Activated naive CD4-positive, alpha-beta T cell treated with anti-CD3 and anti-CD28 coated beads, Interleukin-2, amount 10 ng/mL, durations not matched to agents 7 days and 5 days (primary cell): ENCODE measurements at regions not wholly inside any gene's neighbourhood (a gene's known extent, or its start where the extent isn't known, plus 50 kb on each side); places are given as distances from the start of the nearest gene placed in this dataset.
"Not testable (repeated sequence)": the region's sequence is repeated elsewhere in the genome, so short reads cannot be mapped to it uniquely, and the experiment has no call there.

Experiments
- CTCF ChIA-PET: fragments of 350-600 bp; sonication (Branson Sonifier 250); formaldehyde crosslinking; loops from one replicate; lab custom pipeline; 2021; ENCODE audit warnings: antibody characterized with exemption; lab: Charles Lee
- DNase-seq: peaks from one replicate; pipeline ENCODE4 v3.0.0-alpha.2; 2020
- H3K27ac Mint-ChIP-seq: one replicate; pipeline ENCODE4 v1.8.0; 2021; ENCODE audit warnings: mild to moderate bottlenecking, moderate library complexity, mixed read lengths
- H3K27me3 Mint-ChIP-seq: one replicate; pipeline ENCODE4 v1.8.0; 2021; ENCODE audit warnings: mild to moderate bottlenecking, mixed read lengths
- H3K36me3 Mint-ChIP-seq: one replicate; pipeline ENCODE4 v1.8.0; 2021; ENCODE audit warnings: mixed read lengths
- H3K4me1 Mint-ChIP-seq: one replicate; pipeline ENCODE4 v1.8.0; 2021; ENCODE audit warnings: mixed read lengths
- H3K4me3 Mint-ChIP-seq: one replicate; pipeline ENCODE4 v1.8.0; 2021; ENCODE audit warnings: mild to moderate bottlenecking, moderate library complexity, mixed read lengths
- H3K9me3 Mint-ChIP-seq: one replicate; pipeline ENCODE4 v1.8.0; 2021; ENCODE audit warnings: mixed read lengths

GRCh38 chr6:54515013-54515412, 206.8 kb downstream of the TINAG start:
- no peaks in the 10 kb centered on the region for H3K9me3 Mint-ChIP-seq
- CTCF ChIA-PET = no interaction called here
- H3K4me1 Mint-ChIP-seq = no peaks in the 10 kb centered on the region

DNA sequence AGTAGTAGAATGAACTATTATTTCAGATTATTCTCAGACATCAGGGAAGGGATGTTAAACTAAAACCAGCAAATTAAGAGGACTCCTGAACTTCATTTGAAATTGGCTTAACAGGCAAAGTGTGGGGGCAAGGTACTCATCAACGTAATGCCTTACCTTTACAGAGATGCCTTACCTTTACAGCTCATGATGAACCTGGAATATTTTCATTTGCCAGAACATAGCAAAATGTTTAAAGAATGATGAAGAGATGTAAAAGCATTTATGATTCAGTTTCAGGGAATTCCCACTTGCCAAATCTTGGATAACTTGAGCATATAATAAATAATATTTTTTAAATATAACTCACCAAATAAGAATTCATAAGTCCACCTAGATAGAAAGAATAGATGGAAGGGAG, 207.5 kb downstream of the TINAG start:
- Mint-ChIP-seq H3K4me1 (no peaks in the 10 kb centered on the region), H3K27me3 (no peaks in the 10 kb centered on the region), H3K36me3 (no peaks in the 10 kb centered on the region), H3K4me3 (no peak overlapping the region), H3K27ac (no peak overlapping the region), H3K9me3 (peaks cover 2% of the 10 kb centered on the region)
- CTCF ChIA-PET = no interaction called here
- no peak for DNase-seq

More at GRCh38 chr6:54515013-54515412, 206.8 kb downstream of the TINAG start:
- DNase-seq = no peak
- no peak overlapping the region for H3K4me3 Mint-ChIP-seq
- no peaks in the 10 kb centered on the region for H3K27me3 Mint-ChIP-seq
- H3K36me3 Mint-ChIP-seq = no peaks in the 10 kb centered on the region
- no peak overlapping the region for H3K27ac Mint-ChIP-seq

- Mint-ChIP-seq H3K27me3 (no peaks in the 10 kb centered on the region), H3K36me3 (no peaks in the 10 kb centered on the region), H3K27ac (no peak overlapping the region), H3K4me3 (no peak overlapping the region), H3K4me1 (no peaks in the 10 kb centered on the region), H3K9me3 (peaks cover 2% of the 10 kb centered on the region)
- CTCF ChIA-PET = no interaction called here
- no peak for DNase-seq
Observed at GRCh38 chr6:54516321-54516720, 208.1 kb downstream of the TINAG start.

- Mint-ChIP-seq H3K4me3 (no peak overlapping the region), H3K27me3 (no peaks in the 10 kb centered on the region), H3K9me3 (peaks cover 2% of the 10 kb centered on the region), H3K36me3 (no peaks in the 10 kb centered on the region), H3K4me1 (no peaks in the 10 kb centered on the region), H3K27ac (no peak overlapping the region)
- DNase-seq = no peak
- CTCF ChIA-PET = no interaction called here
Observed at GRCh38 chr6:54519161-54519560, 210.9 kb downstream of the TINAG start.

- CTCF ChIA-PET = no interaction called here
- no peaks in the 10 kb centered on the region for H3K27me3 Mint-ChIP-seq
- H3K36me3 Mint-ChIP-seq = no peaks in the 10 kb centered on the region
- H3K4me1 Mint-ChIP-seq = no peaks in the 10 kb centered on the region
- no peak for DNase-seq
- H3K4me3 Mint-ChIP-seq = no peak overlapping the region
- H3K9me3 Mint-ChIP-seq = peaks cover 23% of the 10 kb centered on the region
- H3K27ac Mint-ChIP-seq = no peak overlapping the region
Observed at GRCh38 chr6:54525731-54526130, 217.5 kb downstream of the TINAG start.

DNA sequence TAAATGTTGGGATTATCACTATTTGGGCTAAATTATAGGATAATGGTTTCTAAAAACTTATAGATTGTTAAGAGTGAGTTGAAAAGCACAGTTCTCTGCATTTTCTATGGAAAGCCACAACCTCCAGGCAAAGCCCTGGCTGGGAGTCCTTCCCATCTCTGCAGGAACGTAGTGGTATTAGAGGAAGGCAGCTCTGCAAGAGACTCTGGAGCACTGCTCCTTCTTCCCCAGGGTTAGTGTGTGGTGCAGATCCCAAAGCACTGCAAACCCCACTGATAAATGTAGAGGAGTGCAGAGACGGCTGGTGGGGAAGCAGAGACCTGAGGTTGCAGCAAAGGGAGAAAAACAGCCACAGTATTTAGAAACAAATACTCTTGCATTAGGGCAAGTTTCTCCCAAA, 225.3 kb downstream of the TINAG start:
- Mint-ChIP-seq H3K4me3 (no peak overlapping the region), H3K9me3 (peaks cover 9% of the 10 kb centered on the region), H3K4me1 (no peaks in the 10 kb centered on the region), H3K27me3 (no peaks in the 10 kb centered on the region), H3K27ac (no peak overlapping the region), H3K36me3 (no peaks in the 10 kb centered on the region)
- CTCF ChIA-PET = no interaction called here
- DNase-seq = no peak

DNA sequence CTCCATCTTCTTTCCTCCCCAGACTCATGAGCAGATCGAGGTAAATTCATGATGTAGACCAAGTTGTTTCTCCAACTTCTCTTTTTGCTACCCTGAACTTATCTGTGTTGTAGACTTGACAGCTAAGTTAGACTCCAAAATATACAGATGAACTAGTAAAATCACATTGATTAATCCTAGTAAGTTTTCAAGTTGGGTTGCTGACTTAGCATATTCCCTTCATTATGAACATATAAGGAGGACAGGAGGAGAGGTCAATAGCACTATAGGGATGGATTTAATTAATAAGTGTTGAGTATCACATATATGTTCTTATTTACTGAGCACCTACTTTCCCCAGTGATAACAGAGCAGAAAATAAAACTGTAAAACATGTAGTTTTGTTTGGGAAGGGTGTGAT, 227.3 kb downstream of the TINAG start:
- H3K27ac Mint-ChIP-seq = no peak overlapping the region
- peaks cover 2% of the 10 kb centered on the region for H3K9me3 Mint-ChIP-seq
- no peak for DNase-seq
- no peaks in the 10 kb centered on the region for H3K27me3 Mint-ChIP-seq
- H3K4me1 Mint-ChIP-seq = no peaks in the 10 kb centered on the region
- no peaks in the 10 kb centered on the region for H3K36me3 Mint-ChIP-seq
- no peak overlapping the region for H3K4me3 Mint-ChIP-seq
- CTCF ChIA-PET = no interaction called here

GRCh38 chr6:54541541-54541940, 233.3 kb downstream of the TINAG start:
- DNase-seq = no peak
- Mint-ChIP-seq H3K9me3 (peaks cover 4% of the 10 kb centered on the region), H3K4me3 (no peak overlapping the region), H3K4me1 (no peaks in the 10 kb centered on the region), H3K27ac (no peak overlapping the region), H3K27me3 (no peaks in the 10 kb centered on the region), H3K36me3 (no peaks in the 10 kb centered on the region)
- CTCF ChIA-PET = no interaction called here

- DNase-seq = no peak
- Mint-ChIP-seq H3K27me3 (no peaks in the 10 kb centered on the region), H3K4me1 (no peaks in the 10 kb centered on the region), H3K27ac (no peak overlapping the region), H3K36me3 (no peaks in the 10 kb centered on the region), H3K4me3 (no peak overlapping the region), H3K9me3 (peaks cover 15% of the 10 kb centered on the region)
- CTCF ChIA-PET = no interaction called here
Observed at GRCh38 chr6:54559136-54559535, 250.9 kb downstream of the TINAG start.

- H3K9me3 Mint-ChIP-seq, H3K4me3 Mint-ChIP-seq, CTCF ChIA-PET, H3K27ac Mint-ChIP-seq, H3K36me3 Mint-ChIP-seq, H3K4me1 Mint-ChIP-seq, DNase-seq, H3K27me3 Mint-ChIP-seq: not testable (repeated sequence)
Observed at GRCh38 chr6:54564188-54564587, 255.9 kb downstream of the TINAG start.

DNA sequence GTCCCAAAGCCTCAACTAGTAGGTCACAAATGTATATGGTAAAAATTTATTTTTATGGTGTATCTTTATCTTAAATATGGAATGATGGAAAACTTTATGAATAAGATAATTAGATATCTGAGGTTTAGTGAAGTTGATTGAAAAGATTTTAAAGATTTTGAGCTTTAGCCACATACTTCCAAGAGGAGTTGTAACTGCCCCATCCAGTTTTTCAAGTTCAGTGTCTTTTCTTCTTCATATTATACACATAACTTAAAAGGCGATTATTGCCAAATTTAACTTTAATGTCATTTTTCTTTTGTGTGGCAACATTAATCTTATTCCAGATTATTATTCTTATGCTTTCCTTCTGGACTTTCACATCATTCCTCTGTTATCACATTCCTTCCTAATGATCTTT, 266.4 kb downstream of the TINAG start:
- Mint-ChIP-seq H3K36me3 (no peaks in the 10 kb centered on the region), H3K4me1 (no peaks in the 10 kb centered on the region), H3K27me3 (no peaks in the 10 kb centered on the region), H3K27ac (no peak overlapping the region), H3K9me3 (peaks cover 4% of the 10 kb centered on the region), H3K4me3 (no peak overlapping the region)
- DNase-seq = no peak
- CTCF ChIA-PET = no interaction called here

DNA sequence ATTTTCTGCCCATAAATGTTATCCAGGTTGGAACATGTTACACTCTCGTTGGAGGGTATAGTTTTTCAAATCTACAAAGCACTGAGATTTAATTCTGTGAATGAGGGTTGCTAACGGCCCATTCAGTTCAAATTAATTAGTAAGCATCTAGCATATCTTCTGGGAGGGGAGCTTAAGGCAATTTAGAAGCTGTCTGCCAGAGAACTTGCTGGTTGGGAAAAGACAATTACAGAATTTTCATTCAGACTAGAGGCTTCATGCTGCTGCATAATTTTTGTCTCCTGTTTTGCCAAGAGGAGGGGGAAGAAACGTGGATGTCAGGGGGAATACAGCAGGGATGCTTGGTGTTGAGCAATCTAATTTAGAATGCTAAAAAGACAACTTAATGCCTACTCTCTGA, 268.3 kb upstream of the FAM83B start:
- Mint-ChIP-seq H3K4me1 (no peaks in the 10 kb centered on the region), H3K36me3 (no peaks in the 10 kb centered on the region), H3K27ac (no peak overlapping the region), H3K27me3 (no peaks in the 10 kb centered on the region), H3K9me3 (peaks cover 4% of the 10 kb centered on the region), H3K4me3 (no peak overlapping the region)
- DNase-seq = no peak
- CTCF ChIA-PET = no interaction called here

DNA sequence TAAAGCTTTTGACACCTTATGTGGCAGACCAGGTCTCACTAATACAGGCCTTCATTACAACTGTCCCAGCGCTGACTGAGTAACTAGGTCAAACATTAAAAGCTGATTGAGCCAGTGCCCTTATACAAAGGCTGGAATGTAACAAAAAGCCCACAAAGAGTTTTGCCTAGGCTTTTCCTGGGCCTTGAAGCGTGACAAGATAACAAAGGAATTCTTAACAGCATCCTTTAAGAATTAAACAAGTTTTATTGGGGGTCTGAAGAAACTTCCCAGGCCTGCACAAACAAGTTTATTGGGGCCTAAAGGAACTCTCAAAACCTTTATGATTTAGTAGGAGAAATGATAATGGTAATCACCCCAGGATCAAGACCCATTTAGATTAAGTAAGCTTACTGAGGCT, 267.6 kb upstream of the FAM83B start:
- CTCF ChIA-PET = no interaction called here
- no peak for DNase-seq
- no peak overlapping the region for H3K27ac Mint-ChIP-seq
- no peaks in the 10 kb centered on the region for H3K36me3 Mint-ChIP-seq
- H3K4me1 Mint-ChIP-seq = no peaks in the 10 kb centered on the region
- no peak overlapping the region for H3K4me3 Mint-ChIP-seq
- no peaks in the 10 kb centered on the region for H3K27me3 Mint-ChIP-seq
- H3K9me3 Mint-ChIP-seq = peaks cover 4% of the 10 kb centered on the region

DNA sequence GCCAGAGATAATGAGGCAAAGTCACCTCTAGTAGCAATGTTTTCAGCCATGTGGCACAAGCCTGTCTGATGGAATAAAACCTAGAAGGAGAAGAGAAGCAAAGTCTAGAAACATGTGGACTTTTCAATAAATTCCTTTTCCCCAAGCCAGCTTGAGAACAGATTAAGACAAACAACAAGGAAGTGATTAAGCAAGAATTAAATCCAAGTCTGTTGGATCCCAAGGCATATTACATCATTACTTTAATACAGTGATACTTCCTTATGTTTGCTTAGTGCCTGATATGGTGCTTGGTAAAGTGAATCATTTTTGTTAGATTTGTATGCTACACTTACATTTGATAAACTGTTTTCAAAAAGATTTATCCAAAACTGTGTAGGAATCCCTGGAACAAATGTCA, 260.3 kb upstream of the FAM83B start:
- Mint-ChIP-seq H3K36me3 (no peaks in the 10 kb centered on the region), H3K4me1 (no peaks in the 10 kb centered on the region), H3K4me3 (no peak overlapping the region), H3K27me3 (no peaks in the 10 kb centered on the region), H3K9me3 (peaks cover 2% of the 10 kb centered on the region), H3K27ac (no peak overlapping the region)
- no peak for DNase-seq
- CTCF ChIA-PET = no interaction called here

DNA sequence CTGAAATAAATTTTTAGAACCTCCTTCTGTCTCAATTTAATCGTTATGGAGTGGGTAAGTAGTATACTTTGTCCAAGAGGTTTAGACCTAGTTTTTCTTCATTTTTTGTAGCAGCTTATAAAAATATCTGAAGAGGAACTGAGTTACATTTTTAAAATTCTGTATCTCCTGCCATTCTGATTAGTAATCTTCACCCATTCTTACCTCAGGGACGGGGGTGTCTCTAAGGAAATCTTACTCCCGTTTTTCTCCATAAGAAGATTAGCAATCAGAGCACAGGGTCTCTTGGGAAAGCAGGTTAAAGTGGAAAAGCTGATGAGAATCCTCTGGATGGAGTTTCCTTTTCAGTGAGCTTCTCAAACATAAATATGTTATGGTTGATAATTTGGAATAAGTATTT, 259.3 kb upstream of the FAM83B start:
- Mint-ChIP-seq H3K4me1 (no peaks in the 10 kb centered on the region), H3K27me3 (no peaks in the 10 kb centered on the region), H3K9me3 (no peaks in the 10 kb centered on the region), H3K4me3 (no peak overlapping the region), H3K36me3 (no peaks in the 10 kb centered on the region), H3K27ac (no peak overlapping the region)
- CTCF ChIA-PET = no interaction called here
- DNase-seq = no peak

DNA sequence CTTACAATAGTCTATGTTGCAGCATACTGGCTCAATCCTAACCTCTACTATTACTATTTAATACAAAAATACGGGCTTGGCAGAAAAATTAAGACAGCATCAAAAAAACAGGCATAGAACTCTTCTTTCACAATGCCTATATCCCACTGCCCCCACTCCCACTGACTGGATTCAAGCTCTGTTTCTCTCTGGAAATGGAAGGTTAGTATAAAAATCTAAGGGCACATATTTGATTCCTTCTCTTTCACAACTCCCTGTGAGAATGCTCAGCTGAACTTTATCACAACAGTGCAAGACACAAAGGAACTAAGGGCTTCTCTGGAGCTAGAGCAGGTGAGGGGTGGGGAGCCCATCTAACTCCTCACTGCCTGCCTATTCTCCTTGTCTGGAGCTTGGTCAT, 258.4 kb upstream of the FAM83B start:
- H3K9me3 Mint-ChIP-seq = no peaks in the 10 kb centered on the region
- no peak overlapping the region for H3K27ac Mint-ChIP-seq
- H3K4me3 Mint-ChIP-seq = no peak overlapping the region
- no peaks in the 10 kb centered on the region for H3K27me3 Mint-ChIP-seq
- H3K4me1 Mint-ChIP-seq = no peaks in the 10 kb centered on the region
- CTCF ChIA-PET = no interaction called here
- H3K36me3 Mint-ChIP-seq = no peaks in the 10 kb centered on the region
- no peak for DNase-seq
